Activated CD4-positive, alpha-beta T cell treated with anti-CD3 and anti-CD28 coated beads, Interleukin-10, Interleukin-2, amounts not matched to agents 100 ng/mL and 50 ng/mL, durations not matched to agents 16 hours and 8 hours (primary cell): ENCODE measurements at regions not wholly inside any gene's neighbourhood (a gene's known extent, or its start where the extent isn't known, plus 50 kb on each side); places are given as distances from the start of the nearest gene placed in this dataset.

Experiments
- DNase-seq: peaks from one replicate; pipeline ENCODE4 v3.0.0-alpha.2; 2020

- no peak for DNase-seq
Measured at GRCh38 chr11:72525466-72525865, 91.1 kb upstream of the CLPB start.

- DNase-seq: no peak
Measured at GRCh38 chr11:72524711-72525110, 90.4 kb upstream of the CLPB start.

- no peak for DNase-seq
Measured at GRCh38 chr11:72523991-72524390, 89.7 kb upstream of the CLPB start.

GRCh38 chr11:72522186-72522585, 87.9 kb upstream of the CLPB start:
- DNase-seq: no peak

GRCh38 chr11:72521664-72522063, 87.3 kb upstream of the CLPB start:
- no peak for DNase-seq

- no peak for DNase-seq
Measured at GRCh38 chr11:72520815-72521214, 86.5 kb upstream of the CLPB start.

- DNase-seq: peak; percentile 73
Measured at GRCh38 chr11:72519882-72520281, 85.6 kb upstream of the CLPB start.

GRCh38 chr11:72519220-72519881, 85.0 kb upstream of the CLPB start:
- peak; percentile 17 for DNase-seq

- no peak for DNase-seq
Measured at GRCh38 chr11:72514331-72514730, 80.0 kb upstream of the CLPB start.

GRCh38 chr11:72513411-72513810, 79.1 kb upstream of the CLPB start:
- no peak for DNase-seq

- DNase-seq: no peak
Measured at GRCh38 chr11:72512956-72513355, 78.6 kb upstream of the CLPB start.

GRCh38 chr11:72511393-72512047, 77.2 kb upstream of the CLPB start:
- peak; percentile 8 for DNase-seq

- DNase-seq: no peak
Measured at GRCh38 chr11:72507050-72507449, 72.7 kb upstream of the CLPB start.

- DNase-seq: no peak
Measured at GRCh38 chr11:72497731-72498130, 63.4 kb upstream of the CLPB start.

- DNase-seq: no peak
Measured at GRCh38 chr11:72494109-72494429, 59.7 kb upstream of the CLPB start.

GRCh38 chr11:72493426-72494108, 59.2 kb upstream of the CLPB start:
- peak; percentile 13 for DNase-seq

- no peak for DNase-seq
Measured at GRCh38 chr11:72491001-72491400, 56.7 kb upstream of the CLPB start.
